ENCODE measurements at regions not wholly inside any gene's neighbourhood (a gene's known extent, or its start where the extent isn't known, plus 50 kb on each side); places are given as distances from the start of the nearest gene placed in this dataset.

DNA sequence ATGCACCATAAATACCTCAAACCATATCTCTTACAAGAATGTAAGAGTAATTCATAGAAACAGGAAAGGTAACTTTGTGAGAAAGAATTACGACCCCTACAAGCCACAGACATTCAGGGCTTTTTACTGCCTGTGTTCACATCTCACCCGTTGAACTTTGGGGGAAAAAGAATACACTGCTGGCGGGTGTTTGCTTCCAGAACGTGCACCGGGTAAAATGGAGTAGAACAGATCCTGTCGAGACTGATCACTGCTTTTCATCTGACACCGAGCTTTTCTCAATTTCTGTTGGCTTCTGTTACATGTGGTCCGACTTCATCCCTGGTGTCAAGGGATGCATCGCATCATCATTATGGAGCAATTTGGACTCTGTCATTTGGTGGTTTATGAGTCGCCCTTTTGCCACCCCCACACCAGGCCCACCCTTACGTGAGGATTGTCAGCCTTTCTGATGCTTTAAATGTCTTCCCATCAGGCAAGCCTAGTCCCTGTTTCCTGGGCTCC is 219.2 kb upstream of the ZFP64 start:
- Histone ChIP-seq H3K4me3 (ENCODE audit: low read length in 2 of 2) (no peak overlapping the region), H3K27me3 (ENCODE audit: control insufficient read depth in 1 of 2, insufficient read depth in 2 of 2, low read length in 1 of 2) (no peaks in the 10 kb centered on the region), H3K4me1 (ENCODE audit: control insufficient read depth in 1 of 2, insufficient read depth in 2 of 2, low read length in 2 of 2) (no peaks in the 10 kb centered on the region), H3K9me3 (ENCODE audit: control insufficient read depth, low read length) (no peaks in the 10 kb centered on the region), H3K27ac (ENCODE audit: low read depth in 1 of 2, low read length in 2 of 2) (no peak overlapping the region), H3K36me3 (ENCODE audit: control insufficient read depth in 1 of 2, insufficient read depth in 2 of 2, low read length in 1 of 2) (no peaks in the 10 kb centered on the region)
- intact Hi-C loops (cut with DNase I), result no loop called here
- WGBS, 2 donors, result 40 to 48% methylated on average over 11 of the region's 11 CpGs
- DNase-seq (no peak), ATAC-seq (ENCODE audit: low FRiP score) (no peak)

DNA sequence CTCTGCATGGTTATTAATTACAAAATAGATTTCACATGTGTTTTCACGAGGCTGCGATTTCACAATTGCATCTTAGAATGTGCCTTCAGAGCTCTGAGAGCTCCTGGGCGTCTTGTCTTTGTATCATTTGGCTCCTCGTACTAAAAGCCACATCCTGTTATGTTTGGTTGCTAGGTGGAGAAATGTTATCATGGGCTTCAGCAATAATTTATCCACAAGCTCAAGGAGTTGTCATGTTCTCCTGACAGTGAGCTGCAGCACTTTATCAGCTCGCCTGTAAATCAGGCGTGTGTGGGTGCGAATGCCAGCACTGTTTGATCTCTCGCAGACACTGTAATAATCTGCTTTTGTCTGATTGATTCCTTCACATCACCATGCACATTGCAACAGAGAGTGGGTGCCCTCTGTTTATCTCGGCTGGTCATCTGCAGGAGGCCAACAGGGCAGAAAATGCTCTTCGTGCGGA is 218.6 kb upstream of the ZFP64 start:
- no peak overlapping the region for H3K4me3 ChIP-seq (ENCODE audit: low read length in 2 of 2)
- ATAC-seq (ENCODE audit: low FRiP score), result no peak
- intact Hi-C loops (cut with DNase I), result no loop called here
- H3K36me3 ChIP-seq (ENCODE audit: control insufficient read depth in 1 of 2, insufficient read depth in 2 of 2, low read length in 1 of 2), result no peaks in the 10 kb centered on the region
- H3K4me1 ChIP-seq (ENCODE audit: control insufficient read depth in 1 of 2, insufficient read depth in 2 of 2, low read length in 2 of 2), result no peaks in the 10 kb centered on the region
- no peak overlapping the region for H3K27ac ChIP-seq (ENCODE audit: low read depth in 1 of 2, low read length in 2 of 2)
- H3K27me3 ChIP-seq (ENCODE audit: control insufficient read depth in 1 of 2, insufficient read depth in 2 of 2, low read length in 1 of 2), result no peaks in the 10 kb centered on the region
- WGBS, 2 donors, result 14 to 19% methylated on average over 11 of the region's 11 CpGs
- DNase-seq, result no peak
- no peaks in the 10 kb centered on the region for H3K9me3 ChIP-seq (ENCODE audit: control insufficient read depth, low read length)

DNA sequence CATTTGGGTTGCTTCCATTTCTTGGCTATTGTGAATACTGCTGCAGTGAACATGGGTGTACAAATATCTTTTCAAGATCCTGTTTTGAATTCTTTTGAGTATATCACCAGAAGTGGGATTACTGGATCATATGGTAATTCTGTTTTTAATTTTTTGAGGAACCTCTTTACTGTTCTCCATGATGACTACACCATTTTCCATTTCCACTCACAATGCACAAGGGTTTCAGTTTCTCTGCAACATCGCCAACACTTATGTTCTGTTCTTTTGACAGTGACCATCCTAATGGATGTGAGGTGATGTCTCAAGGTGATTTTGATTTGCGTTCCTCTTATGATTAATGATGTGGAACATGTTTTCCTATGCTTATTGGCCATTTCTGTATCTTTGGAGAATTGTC is 214.4 kb upstream of the ZFP64 start:
- 88 to 93% methylated on average over 2 of the region's 2 CpGs for WGBS, 2 donors
- no peaks in the 10 kb centered on the region for H3K4me1 ChIP-seq (ENCODE audit: control insufficient read depth in 1 of 2, insufficient read depth in 2 of 2, low read length in 2 of 2)
- no peaks in the 10 kb centered on the region for H3K9me3 ChIP-seq (ENCODE audit: control insufficient read depth, low read length)
- H3K36me3 ChIP-seq (ENCODE audit: control insufficient read depth in 1 of 2, insufficient read depth in 2 of 2, low read length in 1 of 2), result no peaks in the 10 kb centered on the region
- no peak overlapping the region for H3K4me3 ChIP-seq (ENCODE audit: low read length in 2 of 2)
- intact Hi-C loops (cut with DNase I), result no loop called here
- DNase-seq, result no peak
- H3K27ac ChIP-seq (ENCODE audit: low read depth in 1 of 2, low read length in 2 of 2), result no peak overlapping the region
- no peaks in the 10 kb centered on the region for H3K27me3 ChIP-seq (ENCODE audit: control insufficient read depth in 1 of 2, insufficient read depth in 2 of 2, low read length in 1 of 2)
- no peak for ATAC-seq (ENCODE audit: low FRiP score)

DNA sequence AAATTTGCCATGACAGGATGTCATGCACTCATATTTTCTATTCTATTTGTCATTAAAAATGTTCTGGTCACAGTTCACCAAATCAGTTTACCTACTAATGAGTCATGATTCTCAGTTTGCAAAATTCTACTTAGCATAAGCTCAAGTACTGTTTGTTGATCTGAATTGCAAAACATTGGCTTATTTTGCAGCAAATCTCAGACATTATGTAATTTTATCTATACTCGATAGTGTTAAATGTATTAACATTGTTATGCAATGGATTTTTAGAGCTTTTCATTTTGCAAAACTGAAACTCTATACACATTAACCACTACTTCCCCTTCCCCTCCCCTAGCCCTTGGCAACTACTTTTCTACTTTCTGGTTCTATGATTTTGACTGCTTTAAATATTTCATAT is 213.8 kb upstream of the ZFP64 start:
- H3K27ac ChIP-seq (ENCODE audit: low read depth in 1 of 2, low read length in 2 of 2), result no peak overlapping the region
- no peaks in the 10 kb centered on the region for H3K36me3 ChIP-seq (ENCODE audit: control insufficient read depth in 1 of 2, insufficient read depth in 2 of 2, low read length in 1 of 2)
- H3K4me1 ChIP-seq (ENCODE audit: control insufficient read depth in 1 of 2, insufficient read depth in 2 of 2, low read length in 2 of 2), result no peaks in the 10 kb centered on the region
- H3K9me3 ChIP-seq (ENCODE audit: control insufficient read depth, low read length), result no peaks in the 10 kb centered on the region
- no peaks in the 10 kb centered on the region for H3K27me3 ChIP-seq (ENCODE audit: control insufficient read depth in 1 of 2, insufficient read depth in 2 of 2, low read length in 1 of 2)
- no peak for DNase-seq
- no peak overlapping the region for H3K4me3 ChIP-seq (ENCODE audit: low read length in 2 of 2)
- intact Hi-C loops (cut with DNase I), result no loop called here
- 78 to 82% methylated on average over 1 of the region's 1 CpG for WGBS, 2 donors
- no peak for ATAC-seq (ENCODE audit: low FRiP score)

DNA sequence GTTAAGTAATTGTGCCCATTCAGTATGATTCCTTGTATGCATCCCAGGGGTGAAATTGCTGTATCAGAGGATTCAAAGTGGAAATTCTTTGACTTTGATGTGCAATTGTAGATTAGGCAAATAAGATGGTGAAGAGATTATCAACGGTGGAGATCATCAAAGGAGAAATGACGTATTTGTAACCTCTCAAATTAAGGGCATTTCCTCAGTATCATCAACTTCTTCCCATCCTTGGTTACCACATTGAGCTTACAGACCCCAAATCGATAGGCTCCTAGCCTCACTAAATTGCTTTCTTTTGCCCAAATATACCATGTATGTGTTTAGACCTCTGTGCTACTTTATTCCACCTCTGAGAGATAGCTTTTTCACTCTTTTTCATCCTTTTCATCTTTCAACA is 213.1 kb upstream of the ZFP64 start:
- Histone ChIP-seq H3K4me3 (ENCODE audit: low read length in 2 of 2) (no peak overlapping the region), H3K27me3 (ENCODE audit: control insufficient read depth in 1 of 2, insufficient read depth in 2 of 2, low read length in 1 of 2) (no peaks in the 10 kb centered on the region), H3K9me3 (ENCODE audit: control insufficient read depth, low read length) (no peaks in the 10 kb centered on the region), H3K36me3 (ENCODE audit: control insufficient read depth in 1 of 2, insufficient read depth in 2 of 2, low read length in 1 of 2) (no peaks in the 10 kb centered on the region), H3K27ac (ENCODE audit: low read depth in 1 of 2, low read length in 2 of 2) (no peak overlapping the region), H3K4me1 (ENCODE audit: control insufficient read depth in 1 of 2, insufficient read depth in 2 of 2, low read length in 2 of 2) (no peaks in the 10 kb centered on the region)
- WGBS, 2 donors, result 72 to 79% methylated on average over 3 of the region's 3 CpGs
- intact Hi-C loops (cut with DNase I), result no loop called here
- no peak for ATAC-seq (ENCODE audit: low FRiP score)
- DNase-seq, result no peak

DNA sequence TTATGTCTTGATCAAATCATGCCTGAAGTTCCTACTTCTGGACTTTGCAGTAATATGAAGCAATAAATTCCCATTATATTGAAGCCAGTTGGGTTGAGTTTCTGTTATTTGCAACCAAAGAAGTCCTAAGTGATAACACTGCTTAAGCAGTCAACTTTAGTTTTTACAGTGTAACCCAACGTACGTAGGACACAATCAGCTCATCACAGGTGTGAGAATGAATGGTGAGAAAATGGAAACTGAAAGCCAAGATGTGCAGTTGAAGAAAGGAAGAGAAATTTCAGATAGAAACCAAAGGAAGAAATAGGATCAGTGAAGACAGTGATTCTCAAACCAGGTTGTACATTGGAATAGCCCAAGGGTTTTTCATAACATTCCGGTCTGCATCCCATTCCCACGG is 211.4 kb upstream of the ZFP64 start:
- Histone ChIP-seq H3K9me3 (ENCODE audit: control insufficient read depth, low read length) (peaks cover 2% of the 10 kb centered on the region), H3K27me3 (ENCODE audit: control insufficient read depth in 1 of 2, insufficient read depth in 2 of 2, low read length in 1 of 2) (no peaks in the 10 kb centered on the region), H3K4me1 (ENCODE audit: control insufficient read depth in 1 of 2, insufficient read depth in 2 of 2, low read length in 2 of 2) (no peaks in the 10 kb centered on the region), H3K4me3 (ENCODE audit: low read length in 2 of 2) (no peak overlapping the region), H3K36me3 (ENCODE audit: control insufficient read depth in 1 of 2, insufficient read depth in 2 of 2, low read length in 1 of 2) (no peaks in the 10 kb centered on the region), H3K27ac (ENCODE audit: low read depth in 1 of 2, low read length in 2 of 2) (no peak overlapping the region)
- DNase-seq (no peak), ATAC-seq (ENCODE audit: low FRiP score) (no peak)
- 77 to 91% methylated on average over 4 of the region's 4 CpGs for whole genome bisulfite sequencing, 2 donors
- intact Hi-C loops (cut with DNase I), result no loop called here

DNA sequence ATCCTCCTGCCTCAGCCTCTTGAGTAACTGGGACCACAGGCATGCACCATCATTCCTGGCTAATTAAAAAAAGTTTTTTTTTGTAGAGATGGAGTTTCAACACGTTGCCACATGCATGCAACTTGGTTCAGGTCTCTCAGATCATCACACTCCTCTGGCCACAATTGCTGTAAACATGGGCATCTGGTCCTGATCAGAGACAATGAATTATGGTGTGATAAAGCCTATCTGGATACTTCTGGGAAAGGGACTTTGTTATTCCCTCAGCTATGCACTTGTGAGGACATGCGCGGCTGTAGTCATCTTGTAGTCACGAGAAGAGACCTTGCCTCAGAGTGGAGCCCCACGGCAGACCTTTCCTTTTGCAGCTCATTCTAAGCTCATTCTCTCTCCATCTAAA is 210.9 kb upstream of the ZFP64 start:
- Histone ChIP-seq H3K27ac (ENCODE audit: low read depth in 1 of 2, low read length in 2 of 2) (no peak overlapping the region), H3K4me3 (ENCODE audit: low read length in 2 of 2) (no peak overlapping the region), H3K9me3 (ENCODE audit: control insufficient read depth, low read length) (peaks cover 2% of the 10 kb centered on the region), H3K36me3 (ENCODE audit: control insufficient read depth in 1 of 2, insufficient read depth in 2 of 2, low read length in 1 of 2) (no peaks in the 10 kb centered on the region), H3K4me1 (ENCODE audit: control insufficient read depth in 1 of 2, insufficient read depth in 2 of 2, low read length in 2 of 2) (no peaks in the 10 kb centered on the region), H3K27me3 (ENCODE audit: control insufficient read depth in 1 of 2, insufficient read depth in 2 of 2, low read length in 1 of 2) (no peaks in the 10 kb centered on the region)
- ATAC-seq (ENCODE audit: low FRiP score) (no peak), DNase-seq (no peak)
- intact Hi-C loops (cut with DNase I), result no loop called here
- 79 to 81% methylated on average over 5 of the region's 5 CpGs for WGBS, 2 donors

DNA sequence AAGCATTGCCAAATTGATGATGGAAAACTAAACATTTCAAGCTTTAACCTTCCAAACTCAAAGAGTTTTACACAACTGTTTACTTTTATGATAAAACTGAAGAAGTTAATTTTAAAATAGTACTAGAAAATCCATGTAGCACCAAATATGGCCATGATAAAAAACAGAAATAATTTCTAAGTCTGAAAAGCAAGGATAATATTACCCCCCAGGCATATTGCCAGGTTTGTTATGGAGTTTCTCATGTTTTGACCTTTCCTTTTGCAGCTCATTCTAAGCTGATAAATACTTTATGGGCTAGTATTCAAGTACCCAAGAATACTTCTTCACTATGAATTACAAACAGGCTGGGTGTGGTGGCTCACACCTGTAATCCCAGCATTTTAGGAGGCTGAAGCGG is 209.9 kb upstream of the ZFP64 start:
- Histone ChIP-seq H3K9me3 (ENCODE audit: control insufficient read depth, low read length) (peaks cover 2% of the 10 kb centered on the region), H3K36me3 (ENCODE audit: control insufficient read depth in 1 of 2, insufficient read depth in 2 of 2, low read length in 1 of 2) (no peaks in the 10 kb centered on the region), H3K27me3 (ENCODE audit: control insufficient read depth in 1 of 2, insufficient read depth in 2 of 2, low read length in 1 of 2) (no peaks in the 10 kb centered on the region), H3K4me1 (ENCODE audit: control insufficient read depth in 1 of 2, insufficient read depth in 2 of 2, low read length in 2 of 2) (no peaks in the 10 kb centered on the region), H3K4me3 (ENCODE audit: low read length in 2 of 2) (no peak overlapping the region), H3K27ac (ENCODE audit: low read depth in 1 of 2, low read length in 2 of 2) (no peak overlapping the region)
- WGBS, 2 donors, result 85 to 89% methylated on average over 1 of the region's 1 CpG
- intact Hi-C loops (cut with DNase I), result no loop called here
- DNase-seq, result no peak
- ATAC-seq (ENCODE audit: low FRiP score), result no peak

DNA sequence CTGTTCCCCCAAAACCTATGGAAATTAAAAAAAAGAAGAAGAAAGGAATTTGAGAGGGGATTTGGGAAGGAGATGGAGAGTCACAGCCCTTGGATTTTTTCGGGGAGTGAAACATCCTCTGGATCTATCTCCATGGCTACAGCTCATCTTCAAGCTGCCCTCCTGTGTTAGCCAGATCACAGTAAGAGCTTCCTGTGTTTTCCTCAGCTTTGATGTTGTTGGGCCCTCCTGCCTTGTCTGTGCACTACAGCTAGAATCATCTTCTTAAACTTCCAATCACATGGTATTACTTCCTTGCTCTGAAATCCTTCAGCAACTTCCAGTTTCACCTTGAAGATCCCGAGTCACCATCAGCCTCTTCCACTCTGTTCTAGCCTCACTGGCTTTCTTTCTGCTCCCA is 207.8 kb upstream of the ZFP64 start:
- intact Hi-C loops (cut with DNase I), result no loop called here
- DNase-seq, result no peak
- 78 to 84% methylated on average over 2 of the region's 2 CpGs for WGBS, 2 donors

More for the DNA sequence above, 207.8 kb upstream of the ZFP64 start:
- H3K36me3 ChIP-seq (ENCODE audit: control insufficient read depth in 1 of 2, insufficient read depth in 2 of 2, low read length in 1 of 2), result no peaks in the 10 kb centered on the region
- H3K4me1 ChIP-seq (ENCODE audit: control insufficient read depth in 1 of 2, insufficient read depth in 2 of 2, low read length in 2 of 2), result no peaks in the 10 kb centered on the region
- ATAC-seq (ENCODE audit: low FRiP score), result no peak
- H3K27ac ChIP-seq (ENCODE audit: low read depth in 1 of 2, low read length in 2 of 2), result no peak overlapping the region
- no peak overlapping the region for H3K4me3 ChIP-seq (ENCODE audit: low read length in 2 of 2)
- H3K27me3 ChIP-seq (ENCODE audit: control insufficient read depth in 1 of 2, insufficient read depth in 2 of 2, low read length in 1 of 2), result no peaks in the 10 kb centered on the region
- H3K9me3 ChIP-seq (ENCODE audit: control insufficient read depth, low read length), result peaks cover 2% of the 10 kb centered on the region
